NCI-H1930 (cell line): ENCODE measurements at regions not wholly inside any gene's neighbourhood (a gene's known extent, or its start where the extent isn't known, plus 50 kb on each side); places are given as distances from the start of the nearest gene placed in this dataset.
"Not testable (repeated sequence)": the region's sequence is repeated elsewhere in the genome, so short reads cannot be mapped to it uniquely, and the experiment has no call there.

Source experiments
- DNase-seq, 2 experiments: peaks; one replicate each; lab custom pipeline; 2025; lab: John Stamatoyannopoulos, UW

DNA sequence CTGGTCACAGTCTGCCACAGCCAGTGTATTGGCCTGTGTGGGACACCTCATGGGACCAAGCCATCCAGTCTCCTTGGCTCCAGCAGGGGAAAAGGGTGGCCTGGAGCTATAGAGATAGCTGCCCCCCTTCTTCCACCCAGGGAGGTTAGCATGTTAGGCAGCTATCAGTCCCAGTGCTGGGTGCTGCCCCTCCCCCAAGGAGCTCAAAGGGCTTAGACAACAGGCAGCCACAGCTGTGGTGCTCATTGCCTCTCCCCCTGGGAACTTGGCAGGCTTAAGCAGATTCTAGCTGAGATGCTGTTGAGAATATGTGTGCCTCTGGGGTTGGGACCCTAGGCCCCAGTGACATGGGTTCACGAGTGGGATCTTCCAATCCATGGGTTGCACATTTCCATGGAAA lies 226.0 kb upstream of the PTGER4 start:
- no peak for DNase-seq

DNA sequence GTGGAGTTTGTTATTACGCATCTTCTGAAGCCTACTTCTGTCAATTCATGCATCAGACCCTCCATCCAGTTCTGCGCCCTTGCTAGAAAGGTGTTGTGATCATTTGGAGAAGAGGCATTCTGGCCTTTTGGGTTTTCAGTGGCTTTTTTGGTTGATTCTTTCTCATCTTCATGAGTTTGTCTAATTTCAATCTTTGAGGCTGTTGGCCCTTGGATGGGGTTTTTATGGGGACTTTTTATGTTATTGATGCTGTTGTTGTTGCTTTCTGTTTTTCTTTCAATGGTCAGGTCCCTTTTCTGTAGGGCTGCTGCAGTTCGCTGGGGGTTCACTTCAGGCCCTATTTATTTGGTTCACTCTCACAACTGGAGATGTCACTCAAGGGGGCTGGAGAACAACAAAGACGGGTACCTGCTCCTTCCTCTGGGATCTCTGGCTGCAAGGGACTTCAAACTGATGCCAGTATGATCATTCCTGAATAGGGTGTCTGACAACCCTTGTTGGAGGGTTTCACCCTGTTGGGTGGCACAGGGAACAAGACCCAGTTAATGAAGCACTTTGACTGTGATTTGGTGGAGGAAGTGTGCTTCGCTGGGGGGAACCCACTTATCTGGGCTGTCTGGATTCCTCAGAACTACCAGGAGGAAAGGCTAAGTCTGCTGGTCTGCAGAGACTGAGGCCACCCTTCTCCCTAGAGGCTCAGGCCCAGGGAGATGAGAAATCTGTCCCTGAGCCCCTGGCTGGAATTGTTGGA lies 226.7 kb upstream of the PTGER4 start:
- DNase-seq = no peak

DNA sequence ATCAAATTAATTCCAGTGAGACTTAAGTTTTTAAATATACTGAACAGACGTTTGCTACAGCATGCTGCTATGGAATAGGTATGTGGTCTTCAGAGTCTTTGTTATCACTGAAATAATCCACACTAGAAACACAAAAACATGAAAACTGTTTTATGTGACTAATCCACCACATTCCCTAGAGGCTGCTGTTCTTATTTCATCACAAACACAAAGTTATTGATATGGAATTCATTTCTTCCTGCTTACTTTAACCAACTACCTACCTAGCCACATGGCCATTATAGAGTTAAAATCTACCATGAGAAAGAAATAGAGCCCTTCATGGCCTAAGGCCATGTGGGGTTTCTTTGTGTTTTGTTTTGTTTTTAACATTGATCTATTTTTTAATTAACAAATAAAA lies 232.3 kb upstream of the PTGER4 start:
- DNase-seq = no peak

DNA sequence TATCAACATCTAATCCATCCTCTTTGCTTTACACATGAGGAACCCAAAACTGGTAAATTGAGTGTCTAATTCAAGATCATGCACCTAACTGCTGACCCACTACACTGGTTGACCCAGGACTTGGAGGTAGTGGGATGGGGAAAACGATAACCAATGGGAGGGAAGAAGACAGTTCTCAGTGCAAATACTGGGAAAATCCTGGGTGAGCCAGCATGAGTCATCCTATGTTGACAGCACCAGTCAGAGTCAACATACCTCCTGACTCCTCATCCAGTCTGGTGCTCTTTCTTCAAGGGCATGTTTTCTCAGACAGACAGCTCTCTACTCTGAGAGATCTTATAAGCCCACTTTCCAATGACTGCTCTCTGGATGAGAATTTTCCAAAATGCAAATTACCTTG lies 232.8 kb upstream of the PTGER4 start:
- DNase-seq = no peak

DNA sequence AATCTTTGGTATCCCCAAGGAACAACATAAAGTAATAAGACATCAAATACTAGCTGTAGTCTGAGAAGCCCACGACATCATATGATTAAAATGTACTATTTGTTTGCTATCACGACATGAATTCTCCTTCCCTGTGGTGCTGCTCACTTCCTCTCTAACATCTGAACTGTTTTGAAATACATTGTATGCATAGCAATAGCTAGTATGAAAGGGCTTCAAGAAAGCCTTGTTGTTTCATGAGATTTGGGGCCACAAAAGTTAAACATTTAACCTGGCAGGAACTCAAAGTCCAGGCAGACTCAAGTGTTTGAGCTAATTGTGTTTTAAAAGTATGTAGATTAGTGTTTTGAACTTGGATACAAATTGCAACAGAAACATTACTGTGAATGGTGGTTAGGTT lies 237.4 kb upstream of the PTGER4 start:
- DNase-seq = no peak

DNA sequence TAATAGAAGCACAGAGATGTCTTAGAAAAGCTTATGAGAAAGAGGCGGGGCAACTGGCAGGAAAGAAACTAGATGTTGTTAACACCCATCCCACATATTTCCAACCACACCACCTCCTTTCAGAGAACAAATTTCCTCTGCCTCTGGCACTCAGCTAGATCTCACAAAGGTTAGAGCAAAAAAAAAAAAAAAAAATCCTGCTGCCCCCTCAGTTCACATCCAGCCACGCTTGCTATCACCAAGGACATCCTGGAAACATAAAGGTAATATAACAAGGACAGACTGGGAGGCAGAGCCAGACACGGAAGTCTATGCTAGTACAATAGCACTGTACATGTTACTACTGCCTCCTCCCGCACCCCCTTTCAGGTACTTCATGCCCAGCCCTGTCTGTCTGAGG lies 238.0 kb upstream of the PTGER4 start:
- DNase-seq = no peak

DNA sequence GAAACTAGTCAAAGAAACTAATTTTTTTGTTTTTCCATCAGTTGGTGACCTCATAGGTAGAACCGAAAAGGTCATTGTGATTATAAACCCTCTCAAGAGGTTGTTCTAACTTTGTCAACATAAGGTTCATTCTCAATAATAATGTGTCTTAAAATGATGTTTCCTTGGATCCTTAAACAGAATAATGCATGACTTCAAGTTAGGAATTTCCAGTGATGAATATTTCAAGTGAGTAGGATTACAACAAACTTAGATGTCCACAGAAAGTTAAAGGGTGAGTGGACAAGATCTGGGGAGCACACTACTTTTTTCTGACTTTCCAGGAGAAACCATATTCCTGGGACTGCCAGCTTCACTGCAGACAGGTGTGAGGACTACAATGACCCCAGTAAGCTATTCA lies 239.0 kb upstream of the PTGER4 start:
- no peak for DNase-seq

DNA sequence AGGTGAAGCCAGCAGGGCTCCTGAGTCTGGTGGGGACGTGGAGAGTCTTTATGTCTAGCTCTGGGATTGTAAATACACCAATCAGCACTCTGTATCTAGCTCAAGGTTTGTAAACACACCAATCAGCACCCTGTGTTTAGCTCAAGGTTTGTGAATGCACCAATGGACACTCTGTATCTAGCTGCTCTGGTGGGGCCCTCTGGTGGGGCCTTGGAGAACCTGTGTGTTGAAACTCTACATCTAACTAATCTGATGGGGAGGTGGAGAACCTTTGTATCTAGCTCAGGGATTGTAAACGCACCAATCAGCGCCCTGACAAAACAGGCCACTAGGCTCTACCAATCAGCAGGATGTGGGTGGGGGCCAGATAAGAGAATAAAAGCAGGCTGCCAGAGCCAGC lies 240.6 kb upstream of the PTGER4 start:
- not testable (repeated sequence) for DNase-seq

DNA sequence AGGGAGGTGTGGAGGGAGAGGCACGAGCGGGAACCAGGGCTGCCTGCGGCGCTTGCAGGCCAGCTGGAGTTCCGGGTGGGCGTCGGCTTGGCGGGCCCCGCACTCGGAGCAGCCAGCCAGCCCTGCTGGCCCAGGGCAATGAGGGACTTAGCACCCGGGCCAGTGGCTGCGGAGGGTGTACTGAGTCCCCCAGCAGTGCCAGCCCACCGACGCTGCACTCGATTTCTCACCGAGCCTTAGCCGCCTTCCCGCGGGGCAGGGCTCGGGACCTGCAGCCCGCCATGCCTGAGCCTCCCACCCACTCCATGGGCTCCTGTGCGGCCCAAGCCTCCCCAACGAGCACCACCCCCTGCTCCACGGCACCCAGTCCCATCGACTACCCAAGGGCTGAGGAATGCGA lies 241.1 kb upstream of the PTGER4 start:
- DNase-seq = not testable (repeated sequence)

DNA sequence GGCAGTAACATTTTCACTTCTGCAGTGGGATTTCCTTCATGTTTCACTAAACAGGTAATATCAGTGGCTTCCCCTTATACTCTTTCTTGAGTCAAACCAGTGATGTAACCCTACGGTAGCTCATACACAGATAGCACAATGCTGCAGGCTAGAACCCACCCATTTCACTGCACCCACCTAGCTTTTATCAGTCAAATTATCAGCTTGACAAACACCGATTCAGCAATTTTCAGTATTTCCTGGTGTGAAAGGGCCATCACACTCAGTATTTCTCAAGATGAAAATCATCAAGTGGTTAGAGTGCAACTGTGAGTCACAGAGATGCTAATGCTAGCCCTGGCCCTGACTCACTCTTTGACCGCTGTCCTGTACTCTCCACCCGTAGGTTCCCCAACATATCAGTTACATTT lies 242.3 kb upstream of the PTGER4 start:
- no peak for DNase-seq

DNA sequence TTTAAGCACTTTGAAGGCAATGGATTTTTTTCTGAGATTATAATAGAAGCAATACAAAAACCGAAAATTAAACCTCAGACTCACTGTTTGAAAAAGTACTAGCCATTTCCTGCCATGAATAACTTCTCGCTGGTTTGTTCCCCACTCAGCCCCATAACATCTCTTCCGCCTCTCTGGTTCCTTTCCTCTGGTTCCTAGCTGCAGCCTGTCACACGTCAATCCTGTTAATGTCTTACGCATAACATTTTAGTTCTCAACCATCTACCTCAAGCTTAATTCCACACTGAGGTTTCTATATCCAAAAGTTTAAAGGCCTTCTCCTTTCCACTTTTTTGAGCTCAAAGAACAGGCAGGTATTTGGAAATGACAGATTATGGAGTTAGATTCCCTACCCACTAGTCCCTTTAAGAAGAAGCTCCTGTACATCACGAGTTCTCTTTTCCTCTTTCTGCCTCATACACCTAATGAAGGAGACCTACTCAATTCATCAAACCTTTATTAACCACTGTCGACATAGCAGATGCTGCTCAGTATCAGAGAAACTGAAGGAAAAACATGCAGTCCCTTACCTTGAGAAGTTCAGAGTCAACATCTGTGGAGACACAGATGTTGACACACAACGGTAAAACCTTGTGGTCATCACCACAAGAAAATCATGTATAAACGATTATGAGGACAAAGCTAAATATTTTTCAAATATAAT lies 243.0 kb upstream of the PTGER4 start:
- DNase-seq = no peak

DNA sequence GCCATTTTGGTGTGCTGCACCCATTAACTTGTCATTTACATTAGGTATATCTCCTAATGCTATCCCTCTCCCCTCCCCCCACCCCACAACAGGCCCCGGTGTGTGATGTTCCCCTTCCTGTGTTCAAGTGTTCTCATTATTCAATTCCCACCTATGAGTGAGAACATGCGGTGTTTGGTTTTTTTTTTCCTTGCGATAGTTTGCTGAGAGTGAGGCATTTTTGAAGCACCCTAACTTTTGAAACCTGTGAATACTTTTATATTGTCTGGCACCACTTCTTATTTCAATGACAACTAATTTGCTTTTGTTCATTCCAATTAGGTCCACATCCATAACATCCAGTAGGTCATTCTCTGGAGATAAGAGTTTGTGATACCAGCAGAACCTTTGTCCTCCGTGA lies 244.0 kb upstream of the PTGER4 start:
- not testable (repeated sequence) for DNase-seq

DNA sequence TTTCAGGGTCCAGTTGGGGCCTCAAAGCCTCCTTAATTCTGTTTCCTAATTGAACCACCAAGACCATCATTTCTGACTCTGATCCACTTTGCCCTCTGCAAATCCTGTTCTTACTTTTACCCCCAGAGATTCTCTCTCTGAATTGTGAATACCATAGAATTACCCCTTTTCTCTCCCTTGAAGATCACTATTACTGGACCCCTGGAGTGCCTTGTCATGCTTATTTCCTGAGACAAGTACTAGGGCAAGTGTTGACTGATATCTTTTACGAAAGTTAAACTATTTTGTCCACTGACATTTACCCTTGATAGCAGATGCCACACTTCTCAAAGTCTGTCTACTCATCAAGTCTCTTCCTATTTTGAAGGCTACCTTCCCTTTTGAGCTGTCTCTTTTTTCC lies 246.9 kb upstream of the PTGER4 start:
- DNase-seq = no peak

DNA sequence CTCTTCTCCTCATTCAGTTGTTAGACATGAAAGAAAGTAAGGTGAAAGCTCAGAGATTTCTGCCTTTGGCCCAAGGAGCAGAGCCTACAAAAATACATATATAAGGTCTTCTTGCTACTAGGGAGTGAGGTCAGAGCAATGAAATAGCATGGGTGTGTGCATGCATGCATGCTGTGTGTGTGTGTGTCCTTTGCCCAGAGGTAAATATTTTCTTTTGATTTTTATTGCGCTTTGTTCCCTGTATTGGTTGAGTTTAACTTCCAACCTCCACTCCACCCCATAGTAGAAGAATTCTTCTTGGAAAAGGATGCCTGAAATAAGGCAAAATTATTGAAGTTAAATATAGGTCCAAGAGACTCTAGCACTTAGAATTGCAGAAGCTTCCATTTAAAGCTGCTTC lies 248.0 kb upstream of the PTGER4 start:
- DNase-seq = no peak

DNA sequence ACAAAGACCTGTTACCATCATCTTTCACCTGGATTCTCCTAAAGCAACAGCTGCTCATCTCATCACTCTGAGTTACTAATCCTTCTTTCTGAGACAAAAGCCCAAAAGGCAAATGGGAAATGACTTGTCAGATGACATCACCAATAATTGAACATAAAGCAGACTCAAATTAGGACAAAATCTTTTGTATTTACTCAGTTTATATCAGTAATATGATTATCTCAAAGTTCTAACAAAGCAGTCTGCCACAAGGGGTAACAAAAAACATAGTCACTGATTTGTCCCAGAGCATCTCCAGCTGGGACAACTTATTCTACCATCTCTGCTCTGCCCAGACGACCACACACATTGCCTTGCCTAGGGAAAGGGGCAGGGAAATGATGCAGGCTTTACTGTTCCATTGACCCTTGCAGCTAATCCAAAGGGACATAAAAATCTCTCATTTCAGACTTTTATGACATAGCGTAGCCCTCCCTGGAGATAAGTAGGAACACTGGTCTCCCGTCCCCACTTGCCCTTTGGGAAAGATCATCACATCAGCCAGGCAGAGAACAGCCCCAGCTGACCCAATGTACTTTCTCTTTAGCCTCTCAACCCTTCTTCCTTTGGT lies 249.5 kb upstream of the PTGER4 start:
- no peak for DNase-seq

DNA sequence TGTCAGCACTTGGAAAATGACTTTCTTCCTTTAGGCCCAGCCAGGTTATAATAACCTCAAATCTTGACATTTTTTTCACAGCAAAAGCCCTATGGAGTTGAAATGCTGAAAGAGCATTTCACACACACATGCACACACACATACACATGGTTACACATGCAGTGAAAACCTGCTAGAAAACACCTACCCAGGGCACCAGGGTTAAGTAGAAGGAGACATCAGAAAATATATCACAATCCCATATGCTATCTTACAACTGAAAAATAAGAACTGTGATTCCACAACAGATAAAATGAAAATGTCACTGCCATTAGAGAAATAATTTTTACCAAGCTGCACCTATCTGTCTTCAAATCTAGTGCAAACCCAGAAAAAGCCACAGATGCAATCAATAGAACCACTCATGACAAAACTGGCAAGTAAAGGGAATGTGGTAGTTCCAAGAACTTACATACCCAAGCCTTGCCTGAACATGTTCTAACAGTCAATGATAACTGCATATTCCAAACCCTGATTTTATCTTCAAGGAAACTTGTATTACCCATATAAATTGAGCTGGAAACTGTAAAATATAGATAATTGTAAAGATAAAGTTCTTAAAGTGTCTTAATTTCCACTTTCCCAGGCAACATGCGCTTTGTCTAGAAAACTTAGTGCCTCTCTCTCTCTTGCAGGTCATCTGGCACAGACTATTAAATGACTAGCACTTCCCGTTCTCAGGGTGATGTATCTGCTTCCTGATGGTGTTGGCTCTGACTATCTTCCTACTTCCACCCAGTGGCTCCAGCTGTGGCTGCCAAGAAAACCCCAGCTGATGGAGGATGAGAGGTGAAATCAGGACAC lies 250.2 kb upstream of the PTGER4 start:
- DNase-seq = no peak

DNA sequence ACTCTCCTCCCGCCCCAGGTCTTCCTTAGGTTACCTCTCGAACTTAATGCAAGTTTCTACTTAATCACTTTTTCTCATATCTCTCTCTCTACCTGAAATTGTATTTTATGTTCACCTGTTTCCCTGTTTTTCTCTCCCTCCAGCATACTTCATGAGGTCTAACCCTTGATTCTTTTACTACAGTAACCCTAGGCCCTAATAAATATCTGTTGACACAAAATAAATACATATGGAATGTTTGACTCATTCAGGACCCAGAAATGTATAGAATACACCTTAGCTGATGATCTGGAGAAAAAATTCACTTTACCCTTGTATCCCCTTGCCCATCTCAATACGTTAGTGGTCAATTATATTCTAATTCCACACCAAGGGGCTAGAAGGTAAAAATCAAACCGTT lies 250.9 kb upstream of the PTGER4 start:
- DNase-seq = no peak

DNA sequence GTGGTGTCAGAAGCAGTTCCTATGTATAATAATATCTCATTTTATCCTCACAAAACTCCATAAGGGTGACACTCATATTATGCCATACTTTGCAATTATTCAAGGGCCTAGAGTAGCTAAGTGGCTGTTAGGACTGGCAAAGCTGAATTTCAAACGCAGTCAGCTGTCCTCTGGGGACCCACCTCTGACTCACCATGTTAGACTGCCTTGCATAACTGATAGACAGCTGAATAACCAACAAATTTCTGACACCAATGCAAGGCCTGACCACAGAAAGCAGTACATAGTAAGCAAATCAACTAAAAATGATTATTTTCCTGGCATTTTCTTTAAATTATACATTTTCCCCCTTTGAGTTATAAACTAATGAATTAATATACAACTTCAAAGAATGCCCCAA lies 251.6 kb upstream of the PTGER4 start:
- no peak for DNase-seq

DNA sequence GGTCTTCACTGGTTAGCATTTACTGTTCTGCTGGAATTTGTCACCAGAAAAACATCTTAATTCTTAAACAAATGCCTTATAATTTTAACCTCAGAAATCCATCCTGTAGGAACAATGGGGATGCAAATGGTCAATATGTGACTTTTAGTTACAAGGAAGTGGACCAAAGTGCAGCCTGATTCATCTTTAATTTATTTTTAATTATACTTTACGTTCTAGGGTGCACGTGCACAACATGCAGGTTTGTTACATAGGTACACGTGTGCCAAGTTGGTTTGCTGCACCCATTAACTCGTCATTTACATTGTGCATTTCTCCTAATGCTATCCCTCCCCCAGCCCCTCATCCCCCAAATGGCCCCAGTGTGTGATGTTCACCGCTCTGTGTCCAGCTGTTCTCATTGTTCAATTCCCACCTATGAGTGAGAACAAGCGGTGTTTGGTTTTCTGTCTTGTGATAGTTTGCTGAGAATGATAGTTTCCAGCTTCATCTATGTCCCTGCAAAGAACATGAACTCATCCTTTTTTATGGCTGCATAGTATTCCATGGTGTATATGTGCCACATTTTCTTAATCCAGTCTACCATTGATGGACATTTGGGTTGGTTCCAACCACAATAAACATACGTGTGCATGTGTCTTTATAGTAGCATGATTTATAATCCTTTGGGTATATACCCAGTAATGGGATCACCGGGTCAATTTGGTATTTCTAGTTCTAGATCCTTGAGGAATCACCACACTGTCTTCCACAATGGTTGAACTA lies 262.5 kb upstream of the PTGER4 start:
- not testable (repeated sequence) for DNase-seq

DNA sequence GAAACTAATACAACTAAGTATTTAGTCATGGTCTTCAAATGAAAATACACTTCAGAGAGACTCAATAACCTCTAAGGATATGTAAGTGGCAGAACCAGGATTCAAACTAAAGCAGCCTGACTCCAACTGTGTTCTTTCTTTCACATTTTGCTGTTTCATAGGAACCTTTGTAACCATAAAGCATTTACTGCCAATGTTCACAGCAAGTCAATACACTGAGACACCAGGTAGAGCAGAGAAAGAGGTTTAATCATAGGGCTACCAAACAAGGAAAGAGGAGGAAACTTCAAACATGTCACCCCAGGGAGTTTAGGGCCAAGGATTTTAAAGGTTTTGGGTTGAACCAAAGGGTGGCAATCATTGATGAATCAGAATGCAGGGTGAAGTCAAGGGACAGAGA lies 263.1 kb upstream of the PTGER4 start:
- DNase-seq = no peak

DNA sequence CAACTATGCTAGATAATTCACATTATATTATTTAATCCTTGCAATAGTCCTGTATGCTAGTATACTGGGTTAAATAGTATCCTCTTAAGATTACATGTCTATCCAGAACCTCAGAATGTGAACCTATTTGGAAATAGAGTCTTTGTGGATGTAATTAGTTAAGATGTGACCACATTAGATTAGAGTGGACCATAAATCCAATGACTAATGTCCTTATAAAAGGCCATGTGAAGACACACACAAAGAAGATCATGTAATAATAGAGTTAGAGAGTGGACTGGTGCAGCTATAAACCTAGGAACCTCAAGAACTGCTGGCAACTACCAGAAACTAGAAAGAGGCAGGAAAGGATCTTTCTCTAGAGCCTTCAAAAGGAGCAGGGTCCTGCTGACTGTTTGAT lies 263.6 kb upstream of the PTGER4 start:
- no peak for DNase-seq

DNA sequence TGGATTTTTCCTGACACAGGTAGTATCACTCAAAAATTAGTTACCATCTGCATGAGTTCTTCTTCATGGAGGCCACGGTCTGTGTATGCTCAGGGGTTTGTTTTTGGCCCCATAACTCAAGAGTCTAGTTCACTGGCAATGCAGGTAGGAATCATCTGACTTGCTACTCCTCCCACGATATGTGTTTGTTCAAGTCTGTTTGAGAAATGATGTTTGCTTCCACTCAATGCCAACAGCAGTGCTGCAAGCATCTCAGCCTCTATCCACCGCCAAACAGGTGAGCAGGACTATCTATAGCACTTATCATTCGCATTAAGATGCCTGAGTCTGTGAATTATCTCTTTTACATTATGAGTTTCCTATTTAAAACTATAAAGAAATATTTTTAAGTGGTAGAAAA lies 264.8 kb upstream of the PTGER4 start:
- no peak for DNase-seq
